ENCODE measurements at regions not wholly inside any gene's neighbourhood (a gene's known extent, or its start where the extent isn't known, plus 50 kb on each side); places are given as distances from the start of the nearest gene placed in this dataset.

- H3K27ac Mint-ChIP-seq = no peak overlapping the region
- no peak for TF ChIP-seq POLR2AphosphoS5 (IDR thresholded peaks at IDR 0.05; ENCODE audit: low read depth)
- no peak for TF ChIP-seq REST (IDR thresholded peaks at IDR 0.05; ENCODE audit: unreplicated experiment)
- TF ChIP-seq CTCF (conservative IDR thresholded peaks at IDR 0.05; ENCODE audit: low read depth in 2 of 2) = no peak
- TF ChIP-seq CREB1 (CRISPR knock-in tag; IDR thresholded peaks at IDR 0.05; ENCODE audit: low read depth) = no peak
- TF ChIP-seq STAT1 (IDR thresholded peaks at IDR 0.05; ENCODE audit: unreplicated experiment) = no peak
- TF ChIP-seq ZNF331 (CRISPR knock-in tag; IDR thresholded peaks at IDR 0.05; ENCODE audit: low read depth) = no peak
- TF ChIP-seq ZNF114 (CRISPR knock-in tag; IDR thresholded peaks at IDR 0.05) = no peak
- TF ChIP-seq NANOG (IDR thresholded peaks at IDR 0.05; ENCODE audit: borderline replicate concordance) = no peak
- no peak for TF ChIP-seq JUNB (IDR thresholded peaks at IDR 0.05; ENCODE audit: unreplicated experiment)
- TF ChIP-seq ZNF462 (CRISPR knock-in tag; IDR thresholded peaks at IDR 0.05) = no peak
- no peak for TF ChIP-seq EZH2 (IDR thresholded peaks at IDR 0.05; ENCODE audit: low read depth, unreplicated experiment)
- TF ChIP-seq ETS1 (IDR thresholded peaks at IDR 0.05) = no peak
- TF ChIP-seq EZH2phosphoT487 (IDR thresholded peaks at IDR 0.05; ENCODE audit: unreplicated experiment) = no peak
- no peaks in the 10 kb centered on the region for H3K79me2 ChIP-seq (replicated peaks; ENCODE audit: insufficient read depth)
- no peak overlapping the region for H3K4me3 Mint-ChIP-seq
- no peak overlapping the region for H2AFZ ChIP-seq
- H3K27me3 ChIP-seq (ENCODE audit: insufficient read depth) = no peaks in the 10 kb centered on the region
- no peaks in the 10 kb centered on the region for H3K4me1 ChIP-seq (ENCODE audit: insufficient read depth)
- no peak overlapping the region for H3K4me3 ChIP-seq
- no peak overlapping the region for H3K4me2 ChIP-seq
- H3K9me3 Mint-ChIP-seq = no peaks in the 10 kb centered on the region
- H3K27me3 Mint-ChIP-seq (ENCODE audit: insufficient read depth, low read depth, poor library complexity) = no peaks in the 10 kb centered on the region
- H3K4me1 Mint-ChIP-seq = peaks cover 6% of the 10 kb centered on the region; the same call in 2 of the 3 replicates
- no peaks in the 10 kb centered on the region for H3K36me3 ChIP-seq (ENCODE audit: insufficient read depth)
- no peaks in the 10 kb centered on the region for H3F3A ChIP-seq (replicated peaks; ENCODE audit: low read depth)
- no peak overlapping the region for H3K27ac ChIP-seq (ENCODE audit: low read depth)
- ATAC-seq = no peak
- no peaks in the 10 kb centered on the region for H3K36me3 Mint-ChIP-seq (ENCODE audit: low read depth)
- H4K20me1 ChIP-seq (replicated peaks; ENCODE audit: insufficient read depth) = no peaks in the 10 kb centered on the region
- peaks cover 4% of the 10 kb centered on the region; the same call in 1 of the 2 replicates for H3K9me2 ChIP-seq (ENCODE audit: insufficient read depth)
- no peak for DNase-seq (ENCODE audit: low spot score)
Observed at GRCh38 chr14:53541411-53541810, 388.3 kb upstream of the DDHD1 start.

All from GM23338 (cell line).